Prostate gland (tissue), 2 donors: ENCODE measurements at regions not wholly inside any gene's neighbourhood (a gene's known extent, or its start where the extent isn't known, plus 50 kb on each side); places are given as distances from the start of the nearest gene placed in this dataset.

Source experiments
- DNase-seq: peaks from one replicate; pipeline ENCODE4 v3.0.0-alpha.2; 2019; ENCODE audit warnings: low spot score
- H3K27ac ChIP-seq, 2 donors: fragments of 200-600 bp; sonication (generic); 2 replicates each; pipeline ENCODE4 v1.5.1; 2017 to 2019
- H3K27me3 ChIP-seq: fragments of 200-600 bp; sonication (generic); replicated peaks from 2 replicates; pipeline ENCODE4 v1.5.1; 2019; ENCODE audit not compliant: insufficient read depth
- H3K36me3 ChIP-seq, 2 donors: fragments of 200-600 bp; sonication (generic); 1 replicate in 1 of 2; 2 replicates in 1 of 2; pipeline versions ENCODE4 v1.5.1 to v1.8.1; 2017 to 2019
- H3K4me1 ChIP-seq: fragments of 200-600 bp; sonication (generic); replicated peaks from 2 replicates; pipeline ENCODE4 v1.5.1; 2019
- H3K4me3 ChIP-seq, 2 donors: fragments of 200-600 bp; sonication (generic); 2 replicates each; pipeline ENCODE4 v1.5.1; 2017 to 2019
- H3K9me3 ChIP-seq: fragments of 200-600 bp; sonication (generic); 2 replicates; pipeline ENCODE4 v1.5.1; 2017
- POLR2A ChIP-seq: fragments of 450-650 bp; IDR thresholded peaks from one replicate; pipeline ENCODE4 v1.6.1; 2016; ENCODE audit warnings: antibody characterized with exemption, mild to moderate bottlenecking
- POLR2AphosphoS5 ChIP-seq: sonication (generic); formaldehyde crosslinking; IDR thresholded peaks from one replicate; pipeline ENCODE4 v1.6.1; 2017; ENCODE audit warnings: antibody characterized with exemption
- whole genome bisulfite sequencing: methylation state at CpG from one replicate; pipeline ENCODE4 v1.1.5; 2018; 5-methylcytosine and 5-hydroxymethylcytosine counted together
- intact Hi-C: fragments of 100-400 bp; cut with DNase I; formaldehyde crosslinking; loops from one replicate; pipeline ENCODE4 v1.14.2; 2022
- TF ChIP-seq, protein P1 (sequence below), 4 experiments: fragments of 200-600 bp in 2 of 4; fragments of 450-650 bp in 2 of 4; sonication (generic) in 2 of 4; IDR thresholded peaks; 1 replicate in 3 of 4; 2 replicates in 1 of 4; pipeline ENCODE4 v1.5.1; 2016 to 2019; ENCODE audit warnings: antibody characterized with exemption in 4 of 4, mild to moderate bottlenecking in 2 of 4, moderate library complexity in 2 of 4

DNA sequence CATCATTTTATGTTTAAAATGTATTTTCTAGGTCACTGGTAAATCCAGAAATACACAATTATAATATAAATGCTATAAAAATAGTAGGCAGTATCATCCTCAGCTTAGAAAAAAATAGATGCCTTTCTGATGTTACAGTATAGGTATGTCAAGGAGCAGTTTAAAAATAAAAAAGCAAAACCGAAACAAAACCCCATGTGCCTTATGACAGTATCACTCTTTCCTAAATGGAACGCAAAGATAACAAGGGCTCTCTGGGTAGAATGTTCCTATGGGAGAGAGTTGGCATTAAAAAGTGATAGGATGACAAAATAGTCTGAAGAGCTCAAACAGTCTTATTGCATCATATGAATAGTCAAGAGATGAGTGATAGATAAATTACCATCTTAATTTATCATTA is 172.1 kb downstream of the DSC3 start:
- no peak overlapping the region for H3K27ac ChIP-seq
- no peak for DNase-seq
- H3K9me3 ChIP-seq: no peaks in the 10 kb centered on the region
- no peak for TF ChIP-seq POLR2AphosphoS5
- intact Hi-C loops: no loop called here
- H3K36me3 ChIP-seq: no peaks in the 10 kb centered on the region
- no peaks in the 10 kb centered on the region for H3K4me1 ChIP-seq
- H3K4me3 ChIP-seq: no peak overlapping the region
- no peaks in the 10 kb centered on the region for H3K27me3 ChIP-seq
- 86% methylated on average over 2 of the region's 2 CpGs for WGBS

DNA sequence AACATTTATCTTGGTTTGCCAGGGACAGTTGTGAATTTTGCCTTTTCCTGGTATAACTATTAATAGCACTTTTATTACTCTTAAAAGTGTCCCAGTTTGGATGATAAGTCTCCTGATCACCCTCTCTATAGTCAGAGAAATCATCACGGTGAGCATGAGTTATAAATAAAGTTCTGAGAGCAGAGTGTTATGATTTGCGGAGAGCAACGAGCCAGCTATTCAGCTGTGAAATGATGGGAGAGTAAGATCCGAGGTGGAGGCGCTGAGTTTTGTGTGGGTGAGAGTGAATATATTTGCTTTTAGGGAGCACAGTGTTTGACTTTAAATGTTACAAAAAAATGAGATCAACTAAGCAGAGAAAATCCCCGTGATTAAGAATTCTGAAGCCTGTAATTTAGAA is 179.6 kb downstream of the DSC3 start:
- no peak for DNase-seq
- Histone ChIP-seq H3K36me3 (no peaks in the 10 kb centered on the region), H3K4me1 (no peaks in the 10 kb centered on the region), H3K27me3 (no peaks in the 10 kb centered on the region), H3K4me3 (no peak overlapping the region), H3K9me3 (no peaks in the 10 kb centered on the region), H3K27ac (no peak overlapping the region)
- 54% methylated on average over 6 of the region's 6 CpGs for WGBS
- TF ChIP-seq POLR2AphosphoS5 (no peak), POLR2A (no peak)
- TF ChIP-seq, protein P1, sequence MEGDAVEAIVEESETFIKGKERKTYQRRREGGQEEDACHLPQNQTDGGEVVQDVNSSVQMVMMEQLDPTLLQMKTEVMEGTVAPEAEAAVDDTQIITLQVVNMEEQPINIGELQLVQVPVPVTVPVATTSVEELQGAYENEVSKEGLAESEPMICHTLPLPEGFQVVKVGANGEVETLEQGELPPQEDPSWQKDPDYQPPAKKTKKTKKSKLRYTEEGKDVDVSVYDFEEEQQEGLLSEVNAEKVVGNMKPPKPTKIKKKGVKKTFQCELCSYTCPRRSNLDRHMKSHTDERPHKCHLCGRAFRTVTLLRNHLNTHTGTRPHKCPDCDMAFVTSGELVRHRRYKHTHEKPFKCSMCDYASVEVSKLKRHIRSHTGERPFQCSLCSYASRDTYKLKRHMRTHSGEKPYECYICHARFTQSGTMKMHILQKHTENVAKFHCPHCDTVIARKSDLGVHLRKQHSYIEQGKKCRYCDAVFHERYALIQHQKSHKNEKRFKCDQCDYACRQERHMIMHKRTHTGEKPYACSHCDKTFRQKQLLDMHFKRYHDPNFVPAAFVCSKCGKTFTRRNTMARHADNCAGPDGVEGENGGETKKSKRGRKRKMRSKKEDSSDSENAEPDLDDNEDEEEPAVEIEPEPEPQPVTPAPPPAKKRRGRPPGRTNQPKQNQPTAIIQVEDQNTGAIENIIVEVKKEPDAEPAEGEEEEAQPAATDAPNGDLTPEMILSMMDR (IDR thresholded peaks at IDR 0.05): no peak
- intact Hi-C loops: no loop called here

DNA sequence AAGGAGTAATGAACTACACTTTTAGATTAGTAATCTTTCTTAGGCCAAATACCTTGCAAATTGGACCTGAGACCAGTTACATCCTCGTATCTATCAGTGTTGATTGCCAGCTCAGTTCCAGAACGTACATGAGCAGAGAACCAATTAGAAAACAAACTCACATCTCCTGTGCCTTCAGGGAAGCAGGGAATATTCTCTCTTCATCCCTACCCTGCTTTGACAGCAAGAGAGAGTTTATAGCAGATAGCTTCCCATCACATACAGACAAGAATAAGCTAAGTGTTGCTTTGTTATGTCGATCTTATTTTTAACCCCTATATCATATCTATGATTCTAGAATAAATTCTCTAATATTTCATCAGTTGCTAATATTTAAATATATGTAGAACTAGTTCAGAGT is 181.8 kb downstream of the DSC3 start:
- intact Hi-C loops: no loop called here
- no peak for DNase-seq
- H3K9me3 ChIP-seq: no peaks in the 10 kb centered on the region
- H3K27me3 ChIP-seq: no peaks in the 10 kb centered on the region
- no peaks in the 10 kb centered on the region for H3K36me3 ChIP-seq
- H3K4me3 ChIP-seq: no peak overlapping the region
- H3K27ac ChIP-seq: no peak overlapping the region
- no peaks in the 10 kb centered on the region for H3K4me1 ChIP-seq
- TF ChIP-seq POLR2AphosphoS5 (no peak), POLR2A (no peak)
- TF ChIP-seq, protein P1 (IDR thresholded peaks at IDR 0.05): no peak
- 70% methylated on average over 3 of the region's 3 CpGs for WGBS

DNA sequence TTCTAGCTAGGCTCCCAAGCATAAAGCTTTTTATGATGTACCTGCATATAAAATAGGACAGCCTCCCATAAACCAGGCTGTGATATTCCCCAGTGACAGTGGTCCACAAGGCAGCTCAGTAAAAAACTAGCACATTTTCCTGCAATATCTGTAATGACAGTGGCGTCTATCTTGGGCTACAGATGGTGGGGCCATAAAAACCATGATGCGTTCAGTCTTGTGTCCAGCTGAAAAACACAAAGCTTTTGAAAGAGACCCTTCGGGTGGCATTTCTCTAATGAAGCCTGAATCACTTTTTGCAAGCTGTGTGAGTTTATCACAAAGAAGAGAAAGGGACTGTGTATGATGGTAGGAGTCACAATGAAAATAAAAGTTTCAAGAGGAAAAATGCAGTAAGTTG is 183.5 kb downstream of the DSC3 start:
- Histone ChIP-seq H3K27ac (no peak overlapping the region), H3K36me3 (no peaks in the 10 kb centered on the region), H3K4me1 (no peaks in the 10 kb centered on the region), H3K27me3 (no peaks in the 10 kb centered on the region), H3K4me3 (no peak overlapping the region), H3K9me3 (no peaks in the 10 kb centered on the region)
- WGBS: 45% methylated on average over 3 of the region's 3 CpGs
- TF ChIP-seq POLR2A (no peak), POLR2AphosphoS5 (no peak)
- TF ChIP-seq, protein P1 (IDR thresholded peaks at IDR 0.05): no peak
- DNase-seq: no peak
- intact Hi-C loops: no loop called here

DNA sequence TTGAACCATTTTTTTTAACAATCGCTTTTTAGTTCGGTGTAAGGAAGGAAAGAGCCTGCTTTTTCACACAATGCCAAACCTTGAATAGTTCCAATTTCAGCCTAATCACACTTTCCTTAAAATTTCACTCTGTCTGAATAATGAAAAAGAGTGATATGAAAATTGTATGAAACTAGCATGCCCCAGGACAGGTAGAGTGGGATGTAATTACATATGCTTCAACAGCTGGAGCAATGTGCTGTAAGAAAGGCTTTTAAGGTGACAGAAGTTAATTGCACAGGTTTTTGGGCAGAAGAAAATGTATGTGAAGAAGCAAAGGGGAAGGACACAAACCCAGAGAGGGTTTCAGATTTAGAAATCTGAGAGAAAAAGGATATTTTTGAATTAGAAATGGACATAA is 184.0 kb downstream of the DSC3 start:
- H3K27me3 ChIP-seq: no peaks in the 10 kb centered on the region
- H3K4me3 ChIP-seq: no peak overlapping the region
- 94% methylated on average over 2 of the region's 2 CpGs for WGBS
- intact Hi-C loops: no loop called here
- no peak overlapping the region for H3K27ac ChIP-seq
- TF ChIP-seq, protein P1 (IDR thresholded peaks at IDR 0.05): no peak
- TF ChIP-seq POLR2A (no peak), POLR2AphosphoS5 (no peak)
- no peaks in the 10 kb centered on the region for H3K4me1 ChIP-seq
- no peaks in the 10 kb centered on the region for H3K9me3 ChIP-seq
- H3K36me3 ChIP-seq: no peaks in the 10 kb centered on the region
- DNase-seq: no peak
